ENCODE measurements at regions not wholly inside any gene's neighbourhood (a gene's known extent, or its start where the extent isn't known, plus 50 kb on each side); places are given as distances from the start of the nearest gene placed in this dataset.

DNA sequence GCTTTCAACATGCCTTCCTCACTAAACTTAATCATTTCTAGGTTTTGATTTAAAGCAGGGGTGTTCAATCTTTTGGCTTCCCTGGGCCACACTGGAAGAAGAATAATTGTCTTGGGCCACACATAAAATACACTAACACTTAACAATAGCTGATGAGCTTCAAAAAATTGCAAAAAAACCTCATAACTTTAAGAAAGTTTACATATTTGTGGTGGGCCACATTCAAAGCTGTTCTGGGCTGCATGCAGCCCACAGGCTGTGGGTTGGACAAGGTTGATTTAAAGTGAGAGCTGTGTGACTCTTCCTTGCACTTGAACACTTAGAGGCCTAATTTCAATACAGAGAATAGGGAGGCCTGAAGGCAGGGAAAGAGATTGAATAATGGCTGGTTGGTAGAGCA, 598.3 kb downstream of the EFNA5 start:
- TF ChIP-seq, protein P1, sequence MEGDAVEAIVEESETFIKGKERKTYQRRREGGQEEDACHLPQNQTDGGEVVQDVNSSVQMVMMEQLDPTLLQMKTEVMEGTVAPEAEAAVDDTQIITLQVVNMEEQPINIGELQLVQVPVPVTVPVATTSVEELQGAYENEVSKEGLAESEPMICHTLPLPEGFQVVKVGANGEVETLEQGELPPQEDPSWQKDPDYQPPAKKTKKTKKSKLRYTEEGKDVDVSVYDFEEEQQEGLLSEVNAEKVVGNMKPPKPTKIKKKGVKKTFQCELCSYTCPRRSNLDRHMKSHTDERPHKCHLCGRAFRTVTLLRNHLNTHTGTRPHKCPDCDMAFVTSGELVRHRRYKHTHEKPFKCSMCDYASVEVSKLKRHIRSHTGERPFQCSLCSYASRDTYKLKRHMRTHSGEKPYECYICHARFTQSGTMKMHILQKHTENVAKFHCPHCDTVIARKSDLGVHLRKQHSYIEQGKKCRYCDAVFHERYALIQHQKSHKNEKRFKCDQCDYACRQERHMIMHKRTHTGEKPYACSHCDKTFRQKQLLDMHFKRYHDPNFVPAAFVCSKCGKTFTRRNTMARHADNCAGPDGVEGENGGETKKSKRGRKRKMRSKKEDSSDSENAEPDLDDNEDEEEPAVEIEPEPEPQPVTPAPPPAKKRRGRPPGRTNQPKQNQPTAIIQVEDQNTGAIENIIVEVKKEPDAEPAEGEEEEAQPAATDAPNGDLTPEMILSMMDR (optimal IDR thresholded peaks at IDR 0.05 in 1 of 3, IDR thresholded peaks at IDR 0.05 in 1 of 3, conservative IDR thresholded peaks at IDR 0.05 in 1 of 3; ENCODE audit: extremely low read depth in 1 of 3, insufficient read depth in 2 of 3, low read length in 3 of 3) = no peak
- no peak for TF ChIP-seq EZH2 (IDR thresholded peaks at IDR 0.05; ENCODE audit: low read length)
